ENCODE measurements at regions not wholly inside any gene's neighbourhood (a gene's known extent, or its start where the extent isn't known, plus 50 kb on each side); places are given as distances from the start of the nearest gene placed in this dataset.

- TF ChIP-seq YBX1 (IDR thresholded peaks at IDR 0.05) (no peak), CHD4 (IDR thresholded peaks at IDR 0.05) (no peak), TCF12 (IDR thresholded peaks at IDR 0.05; ENCODE audit: low read depth, low read length) (no peak), POLR2AphosphoS2 (IDR thresholded peaks at IDR 0.05; ENCODE audit: low read depth, low read length) (no peak), CREB1 (IDR thresholded peaks at IDR 0.05; ENCODE audit: low read depth) (no peak), MEF2B (IDR thresholded peaks at IDR 0.05; ENCODE audit: partially characterized antibody, poor library complexity, severe bottlenecking) (no peak), PAX8 (IDR thresholded peaks at IDR 0.05) (no peak), IKZF2 (IDR thresholded peaks at IDR 0.05) (no peak), ELK1 (IDR thresholded peaks at IDR 0.05; ENCODE audit: low read depth, low read length) (no peak)
Measured at GRCh38 chr13:67771106-67771505, 541.0 kb upstream of the PCDH9 start (continued).

- Histone ChIP-seq H3K4me3 (no peak overlapping the region), H3K9me3 (replicated peaks; ENCODE audit: control insufficient read depth, insufficient read depth, low read length) (no peaks in the 10 kb centered on the region), H3K4me2 (ENCODE audit: control insufficient read depth, insufficient read depth) (no peak overlapping the region), H3K79me2 (ENCODE audit: control insufficient read depth, insufficient read depth, low read length) (no peaks in the 10 kb centered on the region), H3K27ac (ENCODE audit: control insufficient read depth, insufficient read depth) (no peak overlapping the region), H3K36me3 (ENCODE audit: control insufficient read depth in 2 of 2, insufficient read depth in 2 of 2, low read length in 1 of 2) (no peaks in the 10 kb centered on the region), H3K9ac (ENCODE audit: control insufficient read depth, insufficient read depth, low read length) (no peak overlapping the region), H2AFZ (ENCODE audit: control insufficient read depth, low read depth, low read length) (no peak overlapping the region), H4K20me1 (ENCODE audit: control insufficient read depth, insufficient read depth) (no peaks in the 10 kb centered on the region), H3K27me3 (replicated peaks in 1 of 2; ENCODE audit: control insufficient read depth in 2 of 2, insufficient read depth in 2 of 2, low read length in 1 of 2) (no peaks in the 10 kb centered on the region), H3K4me1 (ENCODE audit: control insufficient read depth, insufficient read depth, low read length) (no peaks in the 10 kb centered on the region)
- DNase-seq (ENCODE audit: low read depth, low spot score) (no peak), FAIRE-seq (no peak), ATAC-seq (no peak)
- in situ Hi-C loops (cut with MboI), result no loop called here
- intact Hi-C loops (cut with micrococcal nuclease; ENCODE audit: unreplicated experiment), result no loop called here
- ChIA-PET POLR2A (no interaction called here), CTCF (no interaction called here), RAD21 (ENCODE audit: unreplicated experiment) (no interaction called here), SMC1A (ENCODE audit: uncharacterized antibody, unreplicated experiment) (interaction anchor here (1.3 kb wide), 1 partner anchor 14 kb away, joined by 3 read pairs; no protein-coding TSS in a partner anchor)
- 14% methylated on average over 7 of the region's 7 CpGs for WGBS (ENCODE audit: insufficient coverage, insufficient replicate concordance, low lambda C conversion rate, missing lambda C conversion rate)
- no TSS peak for BruUV-seq (replicated peaks)
- TF ChIP-seq NFIC (IDR thresholded peaks at IDR 0.05; ENCODE audit: low read depth, low read length), result no peak
- TF ChIP-seq YY1 (IDR thresholded peaks at IDR 0.05; ENCODE audit: low read depth, low read length), result no peak
- TF ChIP-seq BRCA1 (IDR thresholded peaks at IDR 0.05; ENCODE audit: low read depth, low read length), result no peak
Measured at GRCh38 chr13:67769987-67770341, 539.8 kb upstream of the PCDH9 start.
